GM20000 (cell line): ENCODE measurements at regions not wholly inside any gene's neighbourhood (a gene's known extent, or its start where the extent isn't known, plus 50 kb on each side); places are given as distances from the start of the nearest gene placed in this dataset.

Experiments
- DNase-seq: peaks from one replicate; pipeline ENCODE4 v3.0.0; 2012; ENCODE audit warnings: low spot score
- CTCF ChIP-seq: IDR thresholded peaks from 2 replicates; pipeline ENCODE4 v1.5.1; 2012; ENCODE audit warnings: mild to moderate bottlenecking, control low read depth; ENCODE audit errors: extremely low read depth, missing control alignments

- no peak for DNase-seq
- TF ChIP-seq CTCF = no peak
These were observed 1229.3 kb upstream of the SLC10A2 start for GRCh38 chr13:104295537-104295936.

DNA sequence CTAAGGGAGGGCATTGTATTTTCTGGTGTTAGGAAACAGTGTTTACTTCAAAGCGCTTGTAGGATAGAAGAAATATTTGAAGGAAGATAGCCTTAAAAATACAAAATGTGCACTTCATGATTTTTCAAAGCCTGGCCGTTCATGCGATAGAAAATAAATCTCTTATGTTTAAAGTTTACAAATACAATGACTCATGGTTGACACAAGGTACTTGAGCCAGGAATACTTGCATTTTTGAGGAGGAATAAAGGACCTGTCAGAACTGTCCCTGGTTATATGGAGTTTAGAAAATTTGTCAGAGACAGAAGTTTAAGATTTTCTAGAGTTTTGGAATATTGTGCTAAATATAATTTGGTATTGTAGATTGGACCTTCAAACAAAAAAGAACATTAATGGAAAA is 1223.2 kb upstream of the SLC10A2 start:
- DNase-seq = no peak
- TF ChIP-seq CTCF = no peak

DNA sequence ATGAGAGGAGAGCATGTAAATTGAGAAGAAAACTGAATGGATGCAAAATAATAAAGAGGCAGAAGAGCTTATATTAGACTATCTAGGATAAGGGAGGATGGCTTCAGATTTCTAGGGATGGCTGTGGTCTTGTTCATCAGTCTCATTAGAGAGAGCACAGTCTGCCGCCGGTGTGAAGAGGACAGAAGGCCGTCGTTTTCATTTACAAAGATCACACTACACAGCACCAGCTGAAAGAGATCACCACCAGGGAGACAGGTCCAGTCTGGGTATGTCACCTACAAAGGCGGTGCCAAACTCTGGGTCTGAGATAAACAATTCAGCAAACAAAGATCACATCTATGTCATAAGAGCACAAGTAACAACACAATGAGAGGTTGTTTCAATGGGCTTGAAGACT is 1222.3 kb upstream of the SLC10A2 start:
- TF ChIP-seq CTCF = no peak
- no peak for DNase-seq

DNA sequence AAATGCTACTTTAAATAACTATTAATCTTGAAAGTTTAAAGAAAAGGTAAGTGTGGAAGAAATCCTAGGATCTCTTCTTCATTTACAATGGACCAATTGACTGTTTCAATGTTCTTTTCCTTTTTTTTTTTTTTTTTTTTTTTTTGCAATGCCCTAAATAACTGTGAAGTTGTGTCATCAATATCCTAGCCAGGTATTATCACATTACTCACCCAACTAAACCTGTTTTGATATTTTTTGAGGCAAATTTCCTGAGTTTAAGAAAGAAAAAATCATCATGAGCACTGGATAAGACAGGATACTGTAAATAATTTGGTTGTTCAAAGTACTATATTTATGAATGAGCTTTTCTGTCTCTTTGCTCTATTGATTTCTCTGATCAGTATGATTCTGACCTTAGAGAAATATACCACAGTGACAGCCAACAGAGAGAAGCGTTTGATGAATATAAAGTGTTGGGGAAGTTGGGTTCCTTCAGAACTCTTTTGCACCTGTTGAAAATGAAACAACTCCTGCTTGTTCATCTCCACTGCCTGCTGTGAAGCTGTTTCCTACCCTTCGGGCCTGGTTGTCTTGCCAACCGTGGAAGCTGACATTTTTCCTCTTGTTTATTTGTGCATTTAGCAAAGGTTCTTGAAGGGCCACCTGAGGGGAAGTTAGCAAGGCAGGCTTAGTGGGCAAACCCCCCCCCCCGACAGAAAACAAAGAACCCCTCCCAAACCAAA is 1220.5 kb upstream of the SLC10A2 start:
- no peak for DNase-seq

DNA sequence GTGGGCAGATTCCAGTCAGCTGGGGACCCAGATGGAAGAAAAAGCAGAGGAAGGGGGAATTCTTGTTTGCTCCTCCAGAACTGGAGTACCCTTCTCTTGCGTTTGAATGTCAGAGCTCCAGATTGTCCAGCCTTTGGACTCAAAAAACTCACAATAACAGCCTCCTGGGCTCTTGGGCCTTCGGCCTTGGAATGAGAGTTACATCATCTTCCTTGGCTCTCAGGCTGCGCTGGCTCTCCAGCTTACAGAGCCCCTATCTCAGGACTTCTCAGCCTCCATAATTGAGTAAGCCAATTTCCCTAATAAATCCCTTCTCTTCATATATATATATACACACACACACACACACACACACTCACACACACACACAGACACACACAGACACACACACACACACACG is 1215.7 kb upstream of the SLC10A2 start:
- no peak for TF ChIP-seq CTCF
- DNase-seq = no peak

More for the DNA sequence above, 1220.5 kb upstream of the SLC10A2 start:
- no peak for TF ChIP-seq CTCF

GRCh38 chr13:104270731-104271130 is 1204.5 kb upstream of the SLC10A2 start:
- DNase-seq = no peak
- no peak for TF ChIP-seq CTCF

- no peak for TF ChIP-seq CTCF
- no peak for DNase-seq
These were observed 1201.1 kb upstream of the SLC10A2 start for GRCh38 chr13:104267206-104267811.
